GM23338 (cell line): ENCODE measurements at regions not wholly inside any gene's neighbourhood (a gene's known extent, or its start where the extent isn't known, plus 50 kb on each side); places are given as distances from the start of the nearest gene placed in this dataset.

Experiments used
- ATAC-seq: fragments of 200-7000 bp; cut with Tn5 transposase; 3 replicates; pipeline ENCODE4 v1.9.1; 2020
- DNase-seq: peaks from one replicate; pipeline ENCODE4 v3.0.0-alpha.2; 2015; ENCODE audit warnings: low spot score
- H2AFZ ChIP-seq: fragments of 200-600 bp; sonication (generic); 2 replicates; pipeline ENCODE4 v1.8.0; 2016; ENCODE audit warnings: antibody characterized with exemption, mild to moderate bottlenecking, moderate library complexity
- H3F3A ChIP-seq: fragments of 200-600 bp; sonication (generic); replicated peaks from 2 replicates; pipeline ENCODE4 v1.8.0; 2017; ENCODE audit warnings: antibody characterized with exemption, mixed run types, low read depth
- H3K27ac ChIP-seq: fragments of 200-600 bp; sonication (generic); 2 replicates; pipeline ENCODE4 v1.6.1; 2016; ENCODE audit warnings: low read depth
- H3K27me3 ChIP-seq: fragments of 200-600 bp; sonication (generic); 2 replicates; pipeline ENCODE4 v1.8.0; 2016; ENCODE audit warnings: mild to moderate bottlenecking, mixed run types, moderate library complexity; ENCODE audit not compliant: insufficient read depth
- H3K36me3 ChIP-seq: fragments of 200-600 bp; sonication (generic); 2 replicates; pipeline ENCODE4 v1.8.0; 2016; ENCODE audit warnings: mild to moderate bottlenecking; ENCODE audit not compliant: insufficient read depth
- H3K4me1 ChIP-seq: fragments of 200-600 bp; sonication (generic); 2 replicates; pipeline ENCODE4 v1.8.0; 2016; ENCODE audit warnings: mild to moderate bottlenecking, moderate library complexity; ENCODE audit not compliant: insufficient read depth
- H3K4me2 ChIP-seq: fragments of 200-600 bp; sonication (generic); 2 replicates; pipeline ENCODE4 v1.7.1; 2017; ENCODE audit warnings: mixed run types
- H3K4me3 ChIP-seq: fragments of 200-600 bp; sonication (generic); 2 replicates; pipeline ENCODE4 v1.6.1; 2016; ENCODE audit warnings: mixed run types
- H3K79me2 ChIP-seq: fragments of 200-600 bp; sonication (generic); replicated peaks from 2 replicates; pipeline ENCODE4 v1.8.0; 2017; ENCODE audit warnings: mild to moderate bottlenecking; ENCODE audit not compliant: insufficient read depth
- H3K9me2 ChIP-seq: fragments of 200-600 bp; sonication (generic); 2 replicates; pipeline ENCODE4 v1.8.0; 2017; ENCODE audit not compliant: insufficient read depth
- H4K20me1 ChIP-seq: fragments of 200-600 bp; sonication (generic); replicated peaks from 2 replicates; pipeline ENCODE4 v1.8.0; 2017; ENCODE audit warnings: mild to moderate bottlenecking; ENCODE audit not compliant: insufficient read depth
- H3K27ac Mint-ChIP-seq: 2 replicates; pipeline ENCODE4 v1.8.0; 2020; ENCODE audit warnings: inconsistent platforms, mild to moderate bottlenecking, moderate library complexity, mixed read lengths
- H3K27me3 Mint-ChIP-seq: 3 replicates; pipeline ENCODE4 v1.8.0; 2022; ENCODE audit warnings: low read depth, mild to moderate bottlenecking, moderate library complexity, mixed read lengths, inconsistent platforms; ENCODE audit not compliant: insufficient read depth, poor library complexity
- H3K36me3 Mint-ChIP-seq: 3 replicates; pipeline ENCODE4 v1.8.0; 2021; ENCODE audit warnings: low read depth, mild to moderate bottlenecking, inconsistent platforms, moderate library complexity, mixed read lengths
- H3K4me1 Mint-ChIP-seq: 3 replicates; pipeline ENCODE4 v1.8.0; 2020; ENCODE audit warnings: mild to moderate bottlenecking, inconsistent platforms, mixed read lengths
- H3K4me3 Mint-ChIP-seq: 3 replicates; pipeline ENCODE4 v1.8.0; 2021; ENCODE audit warnings: moderate library complexity, mild to moderate bottlenecking, inconsistent platforms, mixed read lengths
- H3K9me3 Mint-ChIP-seq: 3 replicates; pipeline ENCODE4 v1.8.0; 2020; ENCODE audit warnings: moderate library complexity, mild to moderate bottlenecking, inconsistent platforms, mixed read lengths
- CREB1 ChIP-seq: fragments of 250-450 bp; sonication (Bioruptor Pico); IDR thresholded peaks from 2 replicates; pipeline ENCODE4 v1.5.0; 2020; ENCODE audit warnings: low read depth, mild to moderate bottlenecking, moderate library complexity
- CTCF ChIP-seq, 2 experiments: fragments of 200-600 bp in 1 of 2; sonication (generic) in 1 of 2; conservative IDR thresholded peaks; 2 replicates each; pipeline versions ENCODE4 v1.5.1 to v1.6.1; 2016 to 2017; ENCODE audit warnings: antibody characterized with exemption in 2 of 2, low read depth in 2 of 2, mild to moderate bottlenecking in 2 of 2, moderate library complexity in 1 of 2
- ETS1 ChIP-seq: IDR thresholded peaks from 2 replicates; pipeline ENCODE4 v1.6.1; 2016; ENCODE audit warnings: antibody characterized with exemption
- EZH2 ChIP-seq: fragments of 200-600 bp; sonication (generic); IDR thresholded peaks from one replicate; pipeline ENCODE4 v1.8.0; 2017; ENCODE audit warnings: antibody characterized with exemption, mild to moderate bottlenecking, low read depth; ENCODE audit not compliant: unreplicated experiment
- EZH2phosphoT487 ChIP-seq: fragments of 200-600 bp; sonication (generic); IDR thresholded peaks from one replicate; pipeline ENCODE4 v1.8.1; 2018; ENCODE audit warnings: antibody characterized with exemption; ENCODE audit not compliant: unreplicated experiment
- JUNB ChIP-seq: IDR thresholded peaks from one replicate; pipeline ENCODE4 v1.6.1; 2016; ENCODE audit warnings: antibody characterized with exemption; ENCODE audit not compliant: unreplicated experiment
- NANOG ChIP-seq: IDR thresholded peaks from 2 replicates; pipeline ENCODE4 v1.6.1; 2016; ENCODE audit warnings: antibody characterized with exemption, borderline replicate concordance
- POLR2AphosphoS5 ChIP-seq: IDR thresholded peaks from 2 replicates; pipeline ENCODE4 v1.6.1; 2016; ENCODE audit warnings: antibody characterized with exemption, low read depth
- REST ChIP-seq: IDR thresholded peaks from one replicate; pipeline ENCODE4 v1.6.1; 2018; ENCODE audit warnings: antibody characterized with exemption; ENCODE audit not compliant: unreplicated experiment
- STAT1 ChIP-seq: IDR thresholded peaks from one replicate; pipeline ENCODE4 v1.6.1; 2016; ENCODE audit warnings: antibody characterized with exemption; ENCODE audit not compliant: unreplicated experiment
- ZNF114 ChIP-seq: fragments of 250-450 bp; sonication (Bioruptor Pico); IDR thresholded peaks from 2 replicates; pipeline ENCODE4 v1.5.0; 2020; ENCODE audit warnings: mild to moderate bottlenecking, moderate library complexity
- ZNF331 ChIP-seq: fragments of 250-450 bp; sonication (Bioruptor Pico); IDR thresholded peaks from 2 replicates; pipeline ENCODE4 v1.5.0; 2020; ENCODE audit warnings: low read depth, mild to moderate bottlenecking, moderate library complexity
- ZNF462 ChIP-seq: fragments of 250-450 bp; sonication (Bioruptor Pico); IDR thresholded peaks from 2 replicates; pipeline ENCODE4 v1.5.0; 2020; ENCODE audit warnings: mild to moderate bottlenecking, moderate library complexity

GRCh38 chr20:47926731-47927130 is 141.4 kb upstream of the SULF2 start:
- H3K4me2 ChIP-seq = no peak overlapping the region
- H3F3A ChIP-seq = no peaks in the 10 kb centered on the region
- no peaks in the 10 kb centered on the region for H4K20me1 ChIP-seq
- ATAC-seq (no peak), DNase-seq (no peak)
- Mint-ChIP-seq H3K36me3 (no peaks in the 10 kb centered on the region), H3K4me1 (peaks cover 8% of the 10 kb centered on the region; the same call in 2 of the 3 replicates), H3K4me3 (no peak overlapping the region), H3K9me3 (peaks cover 3% of the 10 kb centered on the region; the same call in 1 of the 3 replicates), H3K27me3 (peaks cover 2% of the 10 kb centered on the region), H3K27ac (no peak overlapping the region)
- H3K4me3 ChIP-seq = no peak overlapping the region
- no peak overlapping the region for H2AFZ ChIP-seq
- no peaks in the 10 kb centered on the region for H3K79me2 ChIP-seq
- no peak overlapping the region for H3K27ac ChIP-seq
- no peaks in the 10 kb centered on the region for H3K27me3 ChIP-seq
- H3K36me3 ChIP-seq = no peaks in the 10 kb centered on the region
- H3K4me1 ChIP-seq = peaks cover 5% of the 10 kb centered on the region; the same call in 1 of the 2 replicates
- TF ChIP-seq ZNF462 (CRISPR knock-in tag) (no peak), CREB1 (no peak), EZH2 (no peak), EZH2phosphoT487 (no peak), NANOG (no peak), CTCF (conservative IDR thresholded peaks at IDR 0.05; ENCODE audit: low read depth in 2 of 2) (no peak), STAT1 (no peak), ETS1 (no peak), ZNF114 (CRISPR knock-in tag) (no peak), JUNB (no peak), REST (no peak), POLR2AphosphoS5 (no peak), ZNF331 (CRISPR knock-in tag) (no peak)
- H3K9me2 ChIP-seq = peaks cover 14% of the 10 kb centered on the region; the same call in 1 of the 2 replicates
